ENCODE measurements at regions not wholly inside any gene's neighbourhood (a gene's known extent, or its start where the extent isn't known, plus 50 kb on each side); places are given as distances from the start of the nearest gene placed in this dataset.

DNA sequence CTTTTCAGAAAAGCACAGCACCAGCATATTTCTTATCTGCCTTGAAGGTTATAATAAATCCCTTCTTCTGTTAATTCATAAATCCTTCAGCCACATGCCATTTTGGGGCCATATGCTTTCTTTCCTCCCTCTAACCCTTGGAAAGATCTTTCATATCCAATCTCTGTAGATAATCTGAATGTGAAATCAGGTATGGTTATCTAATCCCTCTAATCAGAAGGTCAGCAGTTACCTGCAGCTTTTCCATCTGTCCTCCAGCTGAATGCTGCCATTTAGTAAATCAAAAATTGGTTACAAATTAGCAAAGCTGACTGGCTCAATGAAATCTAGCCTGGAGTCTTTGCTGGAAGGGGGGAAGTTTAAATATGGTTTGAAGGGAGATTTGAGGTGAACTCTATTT lies 230.5 kb downstream of the PIK3C3 start:
- no peaks in the 10 kb centered on the region for H3K27me3 ChIP-seq (ENCODE audit: insufficient read depth)
- H3K4me3 ChIP-seq (ENCODE audit: low read depth in 2 of 2, low read length in 1 of 2) = no peak overlapping the region
- H3K36me3 ChIP-seq (replicated peaks in 1 of 2; ENCODE audit: control insufficient read depth in 1 of 2, insufficient read depth in 2 of 2, low read length in 1 of 2) = no peaks in the 10 kb centered on the region
- no peak overlapping the region; a peak in 1 of 4 replicates for H3K27ac ChIP-seq (ENCODE audit: low read depth in 2 of 2, low read length in 1 of 2)
- no peaks in the 10 kb centered on the region for H3K79me2 ChIP-seq (ENCODE audit: insufficient read depth)
- H3K9me3 ChIP-seq = no peaks in the 10 kb centered on the region
- H2AFZ ChIP-seq (ENCODE audit: low read depth) = no peak overlapping the region
- H4K20me1 ChIP-seq (ENCODE audit: insufficient read depth) = no peaks in the 10 kb centered on the region
- TF ChIP-seq EP300 (IDR thresholded peaks at IDR 0.05; ENCODE audit: borderline replicate concordance in 1 of 2, low read depth in 1 of 2, low read length in 1 of 2) (peak in 1 of 2 experiments; percentile 9; a peak in 1 of 4 replicates), CHD2 (IDR thresholded peaks at IDR 0.05; ENCODE audit: low read length, partially characterized antibody) (no peak), GATA2 (CRISPR knock-in tag; IDR thresholded peaks at IDR 0.05) (peak; percentile 57)
- H3F3A ChIP-seq (replicated peaks; ENCODE audit: insufficient read depth) = peaks cover 7% of the 10 kb centered on the region
- H3K9ac ChIP-seq = no peak overlapping the region
- ChIA-PET CTCF (no interaction called here), POLR2A (no interaction called here)
- no peak for DNase-seq
- H3K4me2 ChIP-seq = no peak overlapping the region
- no peaks in the 10 kb centered on the region for H3K9me2 ChIP-seq
- peaks cover 4 to 17% of the 10 kb centered on the region in 2 experiments; a peak in 2 of 4 replicates for H3K4me1 ChIP-seq (ENCODE audit: control insufficient read depth in 1 of 2, insufficient read depth in 2 of 2, low read depth in 1 of 2, low read length in 1 of 2)

DNA sequence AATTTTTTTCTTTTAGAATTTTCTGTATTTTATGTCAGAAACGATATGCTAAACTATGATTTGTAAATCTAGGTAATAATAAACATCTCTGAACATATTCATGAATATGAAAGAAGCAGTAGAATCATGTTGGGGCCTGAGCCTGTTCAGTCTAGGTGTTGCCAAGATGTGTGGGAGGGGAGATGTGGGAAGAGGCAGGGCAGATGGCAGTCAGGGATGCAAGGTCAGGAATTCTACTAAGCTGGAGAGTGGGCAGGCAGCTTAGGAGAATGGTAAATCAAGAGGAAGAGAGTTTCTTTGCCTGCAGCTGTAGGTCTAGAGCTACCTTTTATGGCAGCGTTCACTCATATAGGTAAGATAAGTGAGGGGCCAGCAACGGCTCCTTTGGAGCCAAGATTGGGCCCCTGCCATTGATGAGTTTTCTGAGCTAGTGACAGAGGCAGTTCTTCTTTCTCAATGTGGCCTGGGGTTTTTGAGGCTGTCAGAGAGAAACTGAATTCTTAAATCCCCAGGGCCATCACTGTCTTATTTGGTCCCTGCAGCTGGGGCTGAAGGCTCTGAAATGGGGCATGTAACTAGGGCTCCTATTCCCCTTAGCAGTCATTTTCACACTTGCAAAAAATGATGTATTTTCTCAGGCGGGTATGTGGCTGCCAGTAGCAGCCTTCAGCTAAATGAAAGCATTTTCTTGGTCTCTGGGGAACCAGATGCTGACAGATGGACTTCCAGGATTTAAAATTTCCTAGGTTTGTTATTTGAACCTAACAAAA lies 232.8 kb downstream of the PIK3C3 start:
- Histone ChIP-seq H3K4me1 (ENCODE audit: control insufficient read depth in 1 of 2, insufficient read depth in 2 of 2, low read depth in 1 of 2, low read length in 1 of 2) (peaks cover 4 to 24% of the 10 kb centered on the region in 2 experiments; a peak in 2 of 4 replicates), H3K9me3 (no peaks in the 10 kb centered on the region), H4K20me1 (ENCODE audit: insufficient read depth) (no peaks in the 10 kb centered on the region), H3K9ac (no peak overlapping the region), H3K4me2 (no peak overlapping the region), H3K79me2 (ENCODE audit: insufficient read depth) (no peaks in the 10 kb centered on the region), H3K27me3 (ENCODE audit: insufficient read depth) (no peaks in the 10 kb centered on the region), H2AFZ (ENCODE audit: low read depth) (no peak overlapping the region), H3K36me3 (replicated peaks in 1 of 2; ENCODE audit: control insufficient read depth in 1 of 2, insufficient read depth in 2 of 2, low read length in 1 of 2) (no peaks in the 10 kb centered on the region), H3K27ac (ENCODE audit: low read depth in 2 of 2, low read length in 1 of 2) (no peak overlapping the region; a peak in 1 of 4 replicates), H3K4me3 (ENCODE audit: low read depth in 2 of 2, low read length in 1 of 2) (no peak overlapping the region), H3F3A (replicated peaks; ENCODE audit: insufficient read depth) (peaks cover 7% of the 10 kb centered on the region), H3K9me2 (no peaks in the 10 kb centered on the region)
- DNase-seq = no peak
- no peak for TF ChIP-seq RFX5 (IDR thresholded peaks at IDR 0.05; ENCODE audit: low read length)
- no peak for TF ChIP-seq TEAD4 (IDR thresholded peaks at IDR 0.05; ENCODE audit: borderline replicate concordance, insufficient read depth)
- TF ChIP-seq NFIC (IDR thresholded peaks at IDR 0.05; ENCODE audit: borderline replicate concordance) = no peak
- TF ChIP-seq MEF2A (IDR thresholded peaks at IDR 0.05; ENCODE audit: borderline replicate concordance, low read depth) = no peak
- TF ChIP-seq ELF1 (IDR thresholded peaks at IDR 0.05) = no peak
- TF ChIP-seq TAF1 (IDR thresholded peaks at IDR 0.05; ENCODE audit: borderline replicate concordance, low read depth, low read length) = no peak
- TF ChIP-seq YY1 (IDR thresholded peaks at IDR 0.05; ENCODE audit: low read depth) = no peak
- TF ChIP-seq NRF1 (IDR thresholded peaks at IDR 0.05; ENCODE audit: low read depth, low read length) = no peak
- TF ChIP-seq TCF12 (IDR thresholded peaks at IDR 0.05) = no peak
- TF ChIP-seq, protein P1, sequence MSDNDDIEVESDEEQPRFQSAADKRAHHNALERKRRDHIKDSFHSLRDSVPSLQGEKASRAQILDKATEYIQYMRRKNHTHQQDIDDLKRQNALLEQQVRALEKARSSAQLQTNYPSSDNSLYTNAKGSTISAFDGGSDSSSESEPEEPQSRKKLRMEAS (IDR thresholded peaks at IDR 0.05; ENCODE audit: low read depth) = no peak
- no peak for TF ChIP-seq FOXM1 (IDR thresholded peaks at IDR 0.05; ENCODE audit: low read depth)
- TF ChIP-seq, protein P2, sequence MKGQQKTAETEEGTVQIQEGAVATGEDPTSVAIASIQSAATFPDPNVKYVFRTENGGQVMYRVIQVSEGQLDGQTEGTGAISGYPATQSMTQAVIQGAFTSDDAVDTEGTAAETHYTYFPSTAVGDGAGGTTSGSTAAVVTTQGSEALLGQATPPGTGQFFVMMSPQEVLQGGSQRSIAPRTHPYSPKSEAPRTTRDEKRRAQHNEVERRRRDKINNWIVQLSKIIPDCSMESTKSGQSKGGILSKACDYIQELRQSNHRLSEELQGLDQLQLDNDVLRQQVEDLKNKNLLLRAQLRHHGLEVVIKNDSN (IDR thresholded peaks at IDR 0.05; ENCODE audit: borderline replicate concordance, low read depth) = no peak
- TF ChIP-seq ZBTB33 (IDR thresholded peaks at IDR 0.05; ENCODE audit: borderline replicate concordance, low read depth) = no peak
- TF ChIP-seq SIN3A (IDR thresholded peaks at IDR 0.05; ENCODE audit: borderline replicate concordance, low read depth, low read length) = no peak
- TF ChIP-seq GATA2 (CRISPR knock-in tag; IDR thresholded peaks at IDR 0.05) = no peak
- TF ChIP-seq EZH2phosphoT487 (IDR thresholded peaks at IDR 0.05; ENCODE audit: borderline replicate concordance, low read depth) = no peak
- POLR2A ChIA-PET = no interaction called here
- CTCF ChIA-PET = interaction anchor here (1.1 kb wide), 1 partner anchor 73 kb away, joined by 6 read pairs; no protein-coding TSS in a partner anchor
- 61% methylated on average over 4 of the region's 4 CpGs for WGBS (ENCODE audit: low lambda C conversion rate)
